Thyroid gland (tissue), 4 donors: ENCODE measurements at regions not wholly inside any gene's neighbourhood (a gene's known extent, or its start where the extent isn't known, plus 50 kb on each side); places are given as distances from the start of the nearest gene placed in this dataset.

Experiments
- CTCF ChIP-seq, 6 experiments: fragments of 200-600 bp in 3 of 6; fragments of 450-650 bp in 3 of 6; sonication (generic) in 3 of 6; IDR thresholded peaks; one replicate each; pipeline ENCODE4 v1.5.1; 2016 to 2019; ENCODE audit warnings: antibody characterized with exemption in 6 of 6, mild to moderate bottlenecking in 2 of 6, inconsistent platforms in 1 of 6, moderate library complexity in 1 of 6
- POLR2A ChIP-seq, 2 donors: fragments of 450-650 bp; IDR thresholded peaks; one replicate each; pipeline ENCODE4 v1.6.1; 2017; ENCODE audit warnings: antibody characterized with exemption in 2 of 2, mild to moderate bottlenecking in 2 of 2, moderate library complexity in 1 of 2

- no peak for TF ChIP-seq CTCF (IDR thresholded peaks at IDR 0.05)
- TF ChIP-seq POLR2A (IDR thresholded peaks at IDR 0.05) = no peak
Observed at GRCh38 chr20:2210646-2211552, 84.9 kb upstream of the TGM3 start.
